ENCODE measurements at regions not wholly inside any gene's neighbourhood (a gene's known extent, or its start where the extent isn't known, plus 50 kb on each side); places are given as distances from the start of the nearest gene placed in this dataset.

DNA sequence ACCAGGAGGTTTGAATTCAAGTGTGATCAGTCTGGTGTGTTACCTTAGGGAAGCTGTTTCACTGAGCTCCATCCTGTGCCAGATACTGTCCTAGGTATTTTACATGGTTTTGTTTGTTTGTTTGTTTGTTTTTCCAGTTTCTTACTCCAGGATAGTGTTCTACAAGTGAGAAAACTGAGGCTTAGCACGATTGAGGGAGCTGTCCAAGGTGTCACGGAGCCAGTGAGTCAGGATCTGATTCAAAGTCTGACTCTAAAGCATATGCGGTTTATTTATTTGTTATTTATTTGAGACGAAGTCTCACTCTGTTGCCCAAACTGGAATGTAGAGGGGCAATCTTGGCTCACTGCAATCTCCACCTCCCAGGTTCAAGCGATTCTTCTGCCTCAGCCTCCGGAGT lies 79.7 kb upstream of the GNG2 start:
- WGBS, 5 donors = 42 to 59% (median 55%) methylated on average over 6 of the region's 6 CpGs
- peaks cover 0 to 4% (median 2%) of the 10 kb centered on the region in 4 donors for H3K9me3 ChIP-seq
- no peaks in the 10 kb centered on the region for H3K36me3 ChIP-seq
- H3K27ac ChIP-seq = no peak overlapping the region
- intact Hi-C loops (cut with DNase I; ENCODE audit: low total_unique reads) = no loop called here
- TF ChIP-seq EP300 (IDR thresholded peaks at IDR 0.05) (no peak), POLR2A (IDR thresholded peaks at IDR 0.05) (no peak), POLR2AphosphoS5 (IDR thresholded peaks at IDR 0.05) (no peak)
- TF ChIP-seq, protein P1, sequence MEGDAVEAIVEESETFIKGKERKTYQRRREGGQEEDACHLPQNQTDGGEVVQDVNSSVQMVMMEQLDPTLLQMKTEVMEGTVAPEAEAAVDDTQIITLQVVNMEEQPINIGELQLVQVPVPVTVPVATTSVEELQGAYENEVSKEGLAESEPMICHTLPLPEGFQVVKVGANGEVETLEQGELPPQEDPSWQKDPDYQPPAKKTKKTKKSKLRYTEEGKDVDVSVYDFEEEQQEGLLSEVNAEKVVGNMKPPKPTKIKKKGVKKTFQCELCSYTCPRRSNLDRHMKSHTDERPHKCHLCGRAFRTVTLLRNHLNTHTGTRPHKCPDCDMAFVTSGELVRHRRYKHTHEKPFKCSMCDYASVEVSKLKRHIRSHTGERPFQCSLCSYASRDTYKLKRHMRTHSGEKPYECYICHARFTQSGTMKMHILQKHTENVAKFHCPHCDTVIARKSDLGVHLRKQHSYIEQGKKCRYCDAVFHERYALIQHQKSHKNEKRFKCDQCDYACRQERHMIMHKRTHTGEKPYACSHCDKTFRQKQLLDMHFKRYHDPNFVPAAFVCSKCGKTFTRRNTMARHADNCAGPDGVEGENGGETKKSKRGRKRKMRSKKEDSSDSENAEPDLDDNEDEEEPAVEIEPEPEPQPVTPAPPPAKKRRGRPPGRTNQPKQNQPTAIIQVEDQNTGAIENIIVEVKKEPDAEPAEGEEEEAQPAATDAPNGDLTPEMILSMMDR (IDR thresholded peaks at IDR 0.05) = no peak
- no peak overlapping the region for H3K4me3 ChIP-seq
- peaks cover 0 to 6% (median 0%) of the 10 kb centered on the region in 3 donors for H3K27me3 ChIP-seq
- peaks cover 0 to 8% (median 4%) of the 10 kb centered on the region in 4 donors for H3K4me1 ChIP-seq
- no peak for DNase-seq

DNA sequence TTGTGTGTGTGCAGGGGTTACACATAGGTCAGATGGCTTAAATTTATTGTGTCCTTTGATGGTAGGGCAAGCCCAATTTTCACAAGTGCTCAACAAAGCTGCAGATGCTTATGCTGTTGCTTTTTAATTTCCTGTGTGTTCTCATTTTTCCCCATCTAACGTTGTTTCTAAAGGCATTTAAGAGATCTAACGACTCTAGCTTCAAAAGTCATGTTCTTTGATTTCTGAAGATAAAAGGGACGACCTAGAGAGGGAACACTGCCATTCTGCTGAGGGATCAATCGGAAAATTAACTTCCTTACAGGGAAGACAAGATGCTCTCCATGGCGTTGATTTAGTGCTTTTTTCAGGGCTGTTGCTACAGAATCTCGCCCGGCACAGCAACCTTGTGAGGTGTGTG lies 79.0 kb upstream of the GNG2 start:
- DNase-seq = no peak
- H3K27ac ChIP-seq = no peak overlapping the region
- peaks cover 0 to 6% (median 0%) of the 10 kb centered on the region in 3 donors for H3K27me3 ChIP-seq
- intact Hi-C loops (cut with DNase I; ENCODE audit: low total_unique reads) = no loop called here
- WGBS, 5 donors = 48 to 67% (median 60%) methylated on average over 7 of the region's 7 CpGs
- peaks cover 0 to 11% (median 5%) of the 10 kb centered on the region in 4 donors for H3K9me3 ChIP-seq
- H3K4me1 ChIP-seq = peaks cover 0 to 8% (median 4%) of the 10 kb centered on the region in 4 donors
- no peaks in the 10 kb centered on the region for H3K36me3 ChIP-seq
- H3K4me3 ChIP-seq = no peak overlapping the region
- TF ChIP-seq EP300 (IDR thresholded peaks at IDR 0.05) (no peak), POLR2AphosphoS5 (IDR thresholded peaks at IDR 0.05) (no peak), POLR2A (IDR thresholded peaks at IDR 0.05) (no peak)
- TF ChIP-seq, protein P1 (IDR thresholded peaks at IDR 0.05) = no peak

DNA sequence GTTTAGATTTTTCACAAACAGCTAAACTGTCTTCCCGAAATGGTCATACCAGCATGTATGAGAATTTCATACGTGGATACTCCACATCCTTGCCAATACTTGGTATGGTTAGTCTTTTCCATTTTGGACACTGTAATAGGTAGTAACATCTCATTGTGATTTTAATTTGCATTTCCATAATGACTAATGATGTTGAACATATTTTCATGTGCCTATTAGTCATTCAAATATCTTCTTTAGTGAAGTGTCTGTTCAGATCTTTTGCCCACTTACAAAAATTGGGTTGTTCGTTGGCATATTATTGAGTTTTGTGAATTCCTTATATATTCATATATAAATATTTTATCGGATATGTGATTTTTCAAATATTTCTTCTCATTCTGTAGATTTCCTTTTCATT lies 78.0 kb upstream of the GNG2 start:
- H3K27me3 ChIP-seq = peaks cover 0 to 6% (median 0%) of the 10 kb centered on the region in 3 donors
- no peak overlapping the region for H3K4me3 ChIP-seq
- H3K27ac ChIP-seq = no peak overlapping the region
- H3K36me3 ChIP-seq = no peaks in the 10 kb centered on the region
- peaks cover 0 to 8% (median 4%) of the 10 kb centered on the region in 4 donors for H3K4me1 ChIP-seq
- intact Hi-C loops (cut with DNase I; ENCODE audit: low total_unique reads) = no loop called here
- H3K9me3 ChIP-seq = peaks cover 0 to 20% (median 7%) of the 10 kb centered on the region in 4 donors
- WGBS, 5 donors = 84 to 88% (median 84%) methylated on average over 4 of the region's 4 CpGs
- TF ChIP-seq, protein P1 (IDR thresholded peaks at IDR 0.05) = no peak
- TF ChIP-seq POLR2AphosphoS5 (IDR thresholded peaks at IDR 0.05) (no peak), POLR2A (IDR thresholded peaks at IDR 0.05) (no peak), EP300 (IDR thresholded peaks at IDR 0.05) (no peak)
- no peak for DNase-seq

DNA sequence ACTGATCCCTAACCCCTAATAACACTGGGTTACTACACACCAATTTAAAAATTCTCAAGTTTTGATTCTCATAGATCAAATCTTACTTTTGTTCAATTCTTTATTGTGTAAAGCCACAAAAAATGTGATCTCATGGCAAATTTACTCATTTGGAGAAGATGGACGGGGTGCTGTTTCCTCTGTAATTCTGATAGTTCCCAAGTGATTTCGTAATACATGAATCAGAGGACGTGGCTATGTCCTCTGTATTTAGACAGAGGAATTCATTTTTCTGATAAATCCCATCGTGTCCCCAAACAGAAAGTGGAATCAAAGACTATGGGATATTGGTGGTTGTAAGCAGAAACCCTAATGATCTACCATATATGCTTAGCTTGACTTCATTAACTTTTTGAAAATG lies 76.6 kb upstream of the GNG2 start:
- TF ChIP-seq, protein P1 (IDR thresholded peaks at IDR 0.05) = no peak
- TF ChIP-seq POLR2AphosphoS5 (IDR thresholded peaks at IDR 0.05) (no peak), POLR2A (IDR thresholded peaks at IDR 0.05) (no peak), EP300 (IDR thresholded peaks at IDR 0.05) (no peak)
- intact Hi-C loops (cut with DNase I; ENCODE audit: low total_unique reads) = no loop called here
- H3K9me3 ChIP-seq = peaks cover 0 to 20% (median 7%) of the 10 kb centered on the region in 4 donors
- no peak for DNase-seq
- peaks cover 0 to 8% (median 4%) of the 10 kb centered on the region in 4 donors for H3K4me1 ChIP-seq
- 36 to 50% (median 41%) methylated on average over 4 of the region's 4 CpGs for WGBS, 5 donors
- no peaks in the 10 kb centered on the region for H3K36me3 ChIP-seq
- H3K4me3 ChIP-seq = no peak overlapping the region
- H3K27ac ChIP-seq = no peak overlapping the region
- H3K27me3 ChIP-seq = peaks cover 0 to 6% (median 0%) of the 10 kb centered on the region in 3 donors
